ENCODE measurements at regions not wholly inside any gene's neighbourhood (a gene's known extent, or its start where the extent isn't known, plus 50 kb on each side); places are given as distances from the start of the nearest gene placed in this dataset.

GRCh38 chr11:111115890-111116289 lies 129.6 kb upstream of the POU2AF2 start:
- TF ChIP-seq, protein P1, sequence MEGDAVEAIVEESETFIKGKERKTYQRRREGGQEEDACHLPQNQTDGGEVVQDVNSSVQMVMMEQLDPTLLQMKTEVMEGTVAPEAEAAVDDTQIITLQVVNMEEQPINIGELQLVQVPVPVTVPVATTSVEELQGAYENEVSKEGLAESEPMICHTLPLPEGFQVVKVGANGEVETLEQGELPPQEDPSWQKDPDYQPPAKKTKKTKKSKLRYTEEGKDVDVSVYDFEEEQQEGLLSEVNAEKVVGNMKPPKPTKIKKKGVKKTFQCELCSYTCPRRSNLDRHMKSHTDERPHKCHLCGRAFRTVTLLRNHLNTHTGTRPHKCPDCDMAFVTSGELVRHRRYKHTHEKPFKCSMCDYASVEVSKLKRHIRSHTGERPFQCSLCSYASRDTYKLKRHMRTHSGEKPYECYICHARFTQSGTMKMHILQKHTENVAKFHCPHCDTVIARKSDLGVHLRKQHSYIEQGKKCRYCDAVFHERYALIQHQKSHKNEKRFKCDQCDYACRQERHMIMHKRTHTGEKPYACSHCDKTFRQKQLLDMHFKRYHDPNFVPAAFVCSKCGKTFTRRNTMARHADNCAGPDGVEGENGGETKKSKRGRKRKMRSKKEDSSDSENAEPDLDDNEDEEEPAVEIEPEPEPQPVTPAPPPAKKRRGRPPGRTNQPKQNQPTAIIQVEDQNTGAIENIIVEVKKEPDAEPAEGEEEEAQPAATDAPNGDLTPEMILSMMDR (IDR thresholded peaks at IDR 0.05; ENCODE audit: insufficient read depth, low read depth, low read length, missing control alignments), result no peak
- no peak overlapping the region for H3K4me3 ChIP-seq (ENCODE audit: low read length)
- DNase-seq (ENCODE audit: low read depth), result no peak

DNA sequence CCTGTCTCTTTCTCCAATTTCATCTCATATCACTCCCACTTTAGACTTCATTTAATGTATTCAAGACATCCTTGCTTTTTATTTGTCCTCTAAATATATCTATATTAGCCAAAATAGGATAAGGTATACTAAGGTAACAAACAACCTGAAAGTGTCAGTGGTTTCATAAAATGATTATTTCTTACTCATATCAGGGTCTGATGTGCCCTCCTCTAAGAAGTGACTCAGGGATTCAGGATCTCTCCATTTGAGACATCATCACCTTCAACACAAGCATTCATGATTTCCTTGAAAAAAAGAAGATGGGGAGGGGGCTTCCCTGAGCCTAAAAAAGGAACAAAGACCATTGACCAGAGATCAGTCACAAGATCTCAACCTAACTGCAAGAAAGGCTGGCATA lies 131.4 kb upstream of the POU2AF2 start:
- TF ChIP-seq, protein P1 (IDR thresholded peaks at IDR 0.05; ENCODE audit: insufficient read depth, low read depth, low read length, missing control alignments), result no peak
- DNase-seq (ENCODE audit: low read depth), result no peak
- H3K4me3 ChIP-seq (ENCODE audit: low read length), result no peak overlapping the region

DNA sequence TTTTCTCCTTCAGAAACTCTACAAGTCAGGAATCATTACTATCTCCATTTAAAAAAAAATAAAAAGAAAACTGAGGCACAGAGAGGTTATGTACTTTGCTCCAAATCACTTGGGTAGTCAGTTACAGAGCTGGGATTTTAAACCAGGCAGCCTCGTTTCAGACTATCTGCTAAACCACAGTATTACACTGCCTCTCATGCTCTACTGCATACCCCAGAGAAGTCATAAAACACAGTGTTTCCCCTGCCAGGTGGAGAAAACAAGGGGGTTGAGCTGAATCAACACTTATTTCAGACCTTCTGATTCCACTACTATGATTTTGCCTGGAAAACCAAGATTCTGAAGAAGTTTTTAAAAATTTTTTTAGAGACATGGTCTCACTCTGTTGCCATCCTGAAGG lies 132.9 kb upstream of the POU2AF2 start:
- no peak overlapping the region for H3K4me3 ChIP-seq (ENCODE audit: low read length)
- DNase-seq (ENCODE audit: low read depth), result no peak

GRCh38 chr11:111107501-111107900 lies 138.0 kb upstream of the POU2AF2 start:
- TF ChIP-seq, protein P1 (IDR thresholded peaks at IDR 0.05; ENCODE audit: insufficient read depth, low read depth, low read length, missing control alignments), result no peak
- no peak for DNase-seq (ENCODE audit: low read depth)
- H3K4me3 ChIP-seq (ENCODE audit: low read length), result no peak overlapping the region

More for the DNA sequence above, 132.9 kb upstream of the POU2AF2 start:
- TF ChIP-seq, protein P1 (IDR thresholded peaks at IDR 0.05; ENCODE audit: insufficient read depth, low read depth, low read length, missing control alignments), result no peak

DNA sequence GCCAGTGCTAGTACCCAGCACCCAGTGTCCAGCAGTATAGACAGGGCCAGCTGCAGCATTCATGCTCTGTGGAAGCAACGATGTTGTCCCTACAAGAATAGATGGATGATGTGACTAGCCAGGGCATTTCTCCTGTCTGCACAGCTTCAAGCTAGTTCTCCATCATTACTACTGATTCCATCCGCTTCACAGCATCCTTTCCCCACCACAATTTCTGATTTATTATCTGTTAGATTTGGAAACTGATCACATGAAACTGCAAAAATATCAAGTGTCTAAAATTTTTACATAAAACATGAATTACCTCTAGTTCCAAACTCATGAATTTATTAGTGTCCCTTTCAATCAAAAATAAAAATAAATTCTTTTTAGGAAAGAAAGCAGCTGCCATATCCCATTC lies 138.9 kb upstream of the POU2AF2 start:
- DNase-seq (ENCODE audit: low read depth), result no peak
- TF ChIP-seq, protein P1 (IDR thresholded peaks at IDR 0.05; ENCODE audit: insufficient read depth, low read depth, low read length, missing control alignments), result no peak
- H3K4me3 ChIP-seq (ENCODE audit: low read length), result no peak overlapping the region

DNA sequence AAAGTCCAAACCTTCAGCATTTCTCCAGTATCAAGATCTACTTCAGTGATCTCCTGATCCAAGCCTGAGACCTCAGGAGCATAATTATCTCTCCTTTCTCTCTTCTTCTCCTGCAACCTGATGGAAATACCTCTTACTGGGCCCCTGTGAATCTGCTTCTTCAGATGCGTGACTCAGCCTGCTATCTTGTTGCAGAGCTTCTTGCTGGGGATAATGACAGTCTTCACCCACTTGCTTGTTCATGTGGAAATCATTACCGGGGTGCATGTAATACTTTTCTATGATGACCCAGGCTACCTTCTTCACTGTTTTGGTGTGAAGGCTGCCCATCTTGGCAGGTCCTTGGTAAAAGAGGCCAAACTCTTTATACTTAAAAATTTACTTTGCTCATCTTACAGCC lies 140.0 kb upstream of the POU2AF2 start:
- H3K4me3 ChIP-seq (ENCODE audit: low read length), result no peak overlapping the region
- peak; percentile 16 for DNase-seq (ENCODE audit: low read depth)
- TF ChIP-seq, protein P1 (IDR thresholded peaks at IDR 0.05; ENCODE audit: insufficient read depth, low read depth, low read length, missing control alignments), result no peak

DNA sequence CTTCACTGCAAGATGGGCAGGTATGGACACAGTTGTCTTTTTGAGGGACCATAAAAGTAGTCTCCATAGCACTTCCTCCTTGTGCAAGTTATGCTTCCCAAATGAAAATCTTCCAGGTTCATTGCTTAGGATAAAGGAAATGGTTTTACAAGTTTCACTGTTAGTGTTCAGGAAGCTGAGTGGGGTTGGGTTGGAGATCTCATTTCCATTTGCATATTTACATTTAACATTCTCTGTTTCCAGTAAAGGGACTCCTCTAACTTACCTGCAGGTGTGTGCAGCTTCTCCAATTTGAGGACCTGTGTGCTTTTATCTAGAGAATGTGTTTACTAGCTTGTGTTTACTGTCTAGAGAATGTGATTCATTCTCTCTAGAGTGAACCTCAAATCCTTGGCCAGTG lies 141.3 kb upstream of the POU2AF2 start:
- H3K4me3 ChIP-seq (ENCODE audit: low read length), result no peak overlapping the region
- TF ChIP-seq, protein P1 (IDR thresholded peaks at IDR 0.05; ENCODE audit: insufficient read depth, low read depth, low read length, missing control alignments), result no peak
- no peak for DNase-seq (ENCODE audit: low read depth)
